C4-2B (cell line): ENCODE measurements at regions not wholly inside any gene's neighbourhood (a gene's known extent, or its start where the extent isn't known, plus 50 kb on each side); places are given as distances from the start of the nearest gene placed in this dataset.
"Not testable (repeated sequence)": the region's sequence is repeated elsewhere in the genome, so short reads cannot be mapped to it uniquely, and the experiment has no call there.

Source experiments
- H3K27ac ChIP-seq: fragments of 450-650 bp; 2 replicates; pipeline ENCODE4 v1.5.1; 2017
- CTCF ChIP-seq: fragments of 450-650 bp; conservative IDR thresholded peaks from 2 replicates; pipeline ENCODE4 v1.5.1; 2017; ENCODE audit warnings: mild to moderate bottlenecking
- ZFX ChIP-seq: fragments of 450-650 bp; IDR thresholded peaks from 2 replicates; pipeline ENCODE4 v1.6.1; 2017

GRCh38 chr18:35856178-35856577 lies 116.3 kb upstream of the RMP24 start:
- no peak overlapping the region for H3K27ac ChIP-seq
- TF ChIP-seq ZFX (no peak), CTCF (no peak)

- not testable (repeated sequence) for H3K27ac ChIP-seq
Observed at GRCh38 chr18:35856721-35857120, 115.8 kb upstream of the RMP24 start.

- not testable (repeated sequence) for H3K27ac ChIP-seq
Observed at GRCh38 chr18:35857581-35857980, 114.9 kb upstream of the RMP24 start.

GRCh38 chr18:35861367-35862118 lies 110.9 kb upstream of the RMP24 start:
- H3K27ac ChIP-seq = no peak overlapping the region
- TF ChIP-seq ZFX = no peak
- TF ChIP-seq CTCF = no peak

- no peak overlapping the region for H3K27ac ChIP-seq
- TF ChIP-seq ZFX (no peak), CTCF (no peak)
Observed at GRCh38 chr18:35862119-35862640, 110.3 kb upstream of the RMP24 start.

- H3K27ac ChIP-seq = no peak overlapping the region
- TF ChIP-seq ZFX = no peak
- TF ChIP-seq CTCF = no peak
Observed at GRCh38 chr18:35864916-35865315, 107.6 kb upstream of the RMP24 start.

- no peak overlapping the region for H3K27ac ChIP-seq
- TF ChIP-seq CTCF (no peak), ZFX (no peak)
Observed at GRCh38 chr18:35868915-35869314, 103.6 kb upstream of the RMP24 start.

- TF ChIP-seq ZFX = no peak
- no peak for TF ChIP-seq CTCF
- no peak overlapping the region for H3K27ac ChIP-seq
Observed at GRCh38 chr18:35871337-35871736, 101.1 kb upstream of the RMP24 start.
